ENCODE measurements at regions not wholly inside any gene's neighbourhood (a gene's known extent, or its start where the extent isn't known, plus 50 kb on each side); places are given as distances from the start of the nearest gene placed in this dataset.

- no peak for TF ChIP-seq CTCF (IDR thresholded peaks at IDR 0.05; ENCODE audit: low read length)
- TF ChIP-seq EZH2 (IDR thresholded peaks at IDR 0.05; ENCODE audit: borderline replicate concordance, low read length) = no peak
These were observed 116.2 kb downstream of the CHST1 start for GRCh38 chr11:45549257-45549656.
